Endothelial cell of umbilical vein (primary cell): ENCODE measurements at regions not wholly inside any gene's neighbourhood (a gene's known extent, or its start where the extent isn't known, plus 50 kb on each side); places are given as distances from the start of the nearest gene placed in this dataset.

Source experiments
- BruUV-seq: library from RNA; stranded (reverse); fragments of 400-500 nt; replicated peaks from 2 replicates; lab custom pipeline; 2021; lab: Mats Ljungman, UMichigan
- CTCF ChIA-PET: fragments of 300-600, 350-600 bp; sonication (Branson Sonifier 250); formaldehyde crosslinking; loops from one replicate; lab custom pipeline; 2021; ENCODE audit warnings: antibody characterized with exemption, inconsistent platforms; lab: Charles Lee
- POLR2A ChIA-PET: fragments of 300-600, 350-600 bp; sonication (Branson Sonifier 250); formaldehyde crosslinking; loops from one replicate; lab custom pipeline; 2021; ENCODE audit warnings: antibody characterized with exemption, inconsistent platforms; lab: Charles Lee
- DNase-seq: peaks from one replicate; pipeline ENCODE4 v3.0.0-alpha.2; 2011; ENCODE audit warnings: low read depth, low spot score
- FAIRE-seq: peaks from 2 replicates; lab custom pipeline; 2011; peaks lifted over from hg19 to GRCh38; lab: Jason Lieb, UNC
- H2AFZ ChIP-seq: 2 replicates; pipeline ENCODE4 v1.6.0; 2012; ENCODE audit warnings: low read depth, low read length, control low read depth, inconsistent platforms
- H3K27ac ChIP-seq: 2 replicates; pipeline ENCODE4 v1.5.1; 2011; ENCODE audit warnings: low read depth, mild to moderate bottlenecking, control low read depth, low read length, moderate library complexity; ENCODE audit not compliant: insufficient read depth
- H3K27me3 ChIP-seq, 2 experiments: 2 replicates each; pipeline versions ENCODE4 v1.6.0 to v1.6.1; 2011; ENCODE audit warnings: low read length in 2 of 2, mixed read lengths in 1 of 2; ENCODE audit not compliant: control insufficient read depth in 2 of 2, insufficient read depth in 2 of 2
- H3K36me3 ChIP-seq, 2 experiments: 2 replicates in 1 of 2; 3 replicates in 1 of 2; pipeline ENCODE4 v1.5.1; 2011; ENCODE audit warnings: low read length in 2 of 2, mild to moderate bottlenecking in 1 of 2, moderate library complexity in 1 of 2; ENCODE audit not compliant: control insufficient read depth in 2 of 2, insufficient read depth in 2 of 2; ENCODE audit errors: extremely low read depth in 1 of 2
- H3K4me1 ChIP-seq: 3 replicates; pipeline ENCODE4 v1.5.1; 2011; ENCODE audit warnings: mild to moderate bottlenecking, low read length; ENCODE audit not compliant: control insufficient read depth, insufficient read depth; ENCODE audit errors: extremely low read depth
- H3K4me2 ChIP-seq: 2 replicates; pipeline ENCODE4 v1.6.1; 2011; ENCODE audit warnings: low read length, control low read depth, mixed read lengths; ENCODE audit not compliant: insufficient read depth
- H3K4me3 ChIP-seq, 3 experiments: fragments of 200-600 bp in 1 of 3; sonication (generic), shearing (Covaris generic) in 1 of 3; replicated peaks in 1 of 3; 2 replicates each; pipeline ENCODE4 v1.5.1; 2011 to 2016; ENCODE audit warnings: control low read depth in 3 of 3, low read length in 3 of 3, mild to moderate bottlenecking in 2 of 3, inconsistent platforms in 1 of 3, low read depth in 1 of 3, moderate library complexity in 1 of 3; ENCODE audit not compliant: insufficient read depth in 1 of 3
- H3K79me2 ChIP-seq: 2 replicates; pipeline ENCODE4 v1.6.0; 2012; ENCODE audit warnings: low read length, inconsistent platforms; ENCODE audit not compliant: control insufficient read depth, insufficient read depth
- H3K9ac ChIP-seq: replicated peaks from 2 replicates; pipeline ENCODE3; 2011; ENCODE audit warnings: low read length, control low read depth; ENCODE audit not compliant: insufficient read depth; ENCODE audit errors: extremely low read depth
- H3K9me1 ChIP-seq: replicated peaks from 3 replicates; pipeline ENCODE4 v1.6.0; 2011; ENCODE audit warnings: mild to moderate bottlenecking, low read length; ENCODE audit not compliant: control insufficient read depth, insufficient read depth; ENCODE audit errors: extremely low read depth
- H3K9me3 ChIP-seq: replicated peaks from 2 replicates; pipeline ENCODE4 v1.5.1; 2012; ENCODE audit warnings: low read length, inconsistent platforms; ENCODE audit not compliant: control insufficient read depth, insufficient read depth
- H4K20me1 ChIP-seq: replicated peaks from 2 replicates; pipeline ENCODE3; 2011; ENCODE audit warnings: mild to moderate bottlenecking, low read length; ENCODE audit not compliant: control insufficient read depth, insufficient read depth; ENCODE audit errors: extremely low read depth
- CTCF ChIP-seq, 2 donors: IDR thresholded peaks; 1 replicate in 1 of 2; 2 replicates in 1 of 2; pipeline ENCODE4 v1.5.1; 2011; ENCODE audit warnings: low read length in 2 of 2, mild to moderate bottlenecking in 2 of 2, moderate library complexity in 2 of 2, control low read depth in 1 of 2, inconsistent platforms in 1 of 2, low read depth in 1 of 2; ENCODE audit not compliant: insufficient read depth in 1 of 2; ENCODE audit errors: extremely low read depth in 1 of 2
- EZH2 ChIP-seq: IDR thresholded peaks from 2 replicates; pipeline ENCODE4 v1.6.1; 2012; ENCODE audit warnings: borderline replicate concordance, low read depth, mild to moderate bottlenecking, moderate library complexity, low read length, inconsistent platforms; ENCODE audit not compliant: severe bottlenecking
- FOS ChIP-seq: IDR thresholded peaks from 2 replicates; pipeline ENCODE4 v1.6.1; 2011; ENCODE audit warnings: mild to moderate bottlenecking, low read length, moderate library complexity, borderline replicate concordance; ENCODE audit not compliant: insufficient read depth
- GATA2 ChIP-seq: IDR thresholded peaks from 2 replicates; pipeline ENCODE4 v1.7.0; 2011; ENCODE audit warnings: low read depth, mild to moderate bottlenecking, moderate library complexity, mixed read lengths, low read length; ENCODE audit not compliant: insufficient read length, insufficient read depth
- JUN ChIP-seq: IDR thresholded peaks from 2 replicates; pipeline ENCODE4 v1.6.1; 2011; ENCODE audit warnings: borderline replicate concordance, low read depth; ENCODE audit not compliant: insufficient read length, insufficient read depth
- MAX ChIP-seq: IDR thresholded peaks from 2 replicates; pipeline ENCODE4 v1.6.1; 2011; ENCODE audit not compliant: insufficient read depth, insufficient read length
- POLR2A ChIP-seq: IDR thresholded peaks from 2 replicates; pipeline ENCODE4 v1.6.1; 2012; ENCODE audit warnings: low read depth, mild to moderate bottlenecking, control low read depth, low read length
- POLR2AphosphoS5 ChIP-seq: IDR thresholded peaks from 2 replicates; pipeline ENCODE4 v1.6.1; 2012; ENCODE audit warnings: low read depth, mild to moderate bottlenecking, control low read depth, low read length, moderate library complexity; ENCODE audit not compliant: insufficient read depth
- dilution Hi-C: fragments of 300-500 bp; cut with MboI; formaldehyde crosslinking; loops from one replicate; pipeline ENCODE4 v1.15.0; 2019; ENCODE audit warnings: low sequenced_read_pairs; ENCODE audit not compliant: extremely low pct_ligation_motif_present
- intact Hi-C: fragments of 100-400 bp; cut with micrococcal nuclease; formaldehyde crosslinking; loops from one replicate; pipeline ENCODE4 v1.10.0; 2022

GRCh38 chr6:40287296-40287850 is 299.8 kb downstream of the LRFN2 start:
- no peak overlapping the region for H3K4me2 ChIP-seq
- ChIA-PET CTCF (no interaction called here), POLR2A (no interaction called here)
- BruUV-seq = no TSS peak
- no peaks in the 10 kb centered on the region for H3K4me1 ChIP-seq
- intact Hi-C loops = no loop called here
- H2AFZ ChIP-seq = no peak overlapping the region
- no peak overlapping the region for H3K4me3 ChIP-seq
- no peaks in the 10 kb centered on the region for H3K79me2 ChIP-seq
- no peak for FAIRE-seq
- DNase-seq = no peak
- H3K9me1 ChIP-seq = no peaks in the 10 kb centered on the region
- dilution Hi-C loops = no loop called here
- H3K9me3 ChIP-seq = no peaks in the 10 kb centered on the region
- no peaks in the 10 kb centered on the region for H3K27me3 ChIP-seq
- no peak for TF ChIP-seq EZH2
- H3K36me3 ChIP-seq = no peaks in the 10 kb centered on the region
- no peak overlapping the region for H3K9ac ChIP-seq
- no peak overlapping the region for H3K27ac ChIP-seq
- H4K20me1 ChIP-seq = no peaks in the 10 kb centered on the region

DNA sequence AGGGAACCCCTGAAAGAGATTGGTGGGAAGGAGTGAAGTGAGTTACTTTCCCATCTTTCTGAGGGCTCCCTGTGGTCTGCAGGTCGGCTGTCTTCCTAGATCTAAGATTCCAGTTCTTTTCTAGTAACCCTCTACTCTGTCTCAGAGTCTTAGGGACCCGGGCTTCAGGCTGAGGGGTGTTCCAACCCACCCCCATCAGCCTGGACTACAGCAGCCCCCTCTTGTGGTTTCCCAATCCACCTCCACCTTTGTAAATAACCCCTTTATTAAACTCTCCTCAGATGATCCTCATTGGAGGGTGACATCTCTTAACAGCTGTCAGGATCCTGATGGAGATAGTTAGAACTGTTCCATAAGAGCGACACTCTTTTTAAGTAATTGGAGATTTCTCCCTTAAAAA is 300.4 kb downstream of the LRFN2 start:
- Histone ChIP-seq H3K4me1 (no peaks in the 10 kb centered on the region), H3K79me2 (no peaks in the 10 kb centered on the region), H3K4me3 (no peak overlapping the region), H3K27ac (no peak overlapping the region), H3K4me2 (no peak overlapping the region), H3K9ac (no peak overlapping the region), H3K36me3 (no peaks in the 10 kb centered on the region), H3K27me3 (no peaks in the 10 kb centered on the region), H3K9me3 (no peaks in the 10 kb centered on the region), H4K20me1 (no peaks in the 10 kb centered on the region), H3K9me1 (no peaks in the 10 kb centered on the region), H2AFZ (no peak overlapping the region)
- FAIRE-seq (no peak), DNase-seq (no peak)
- no TSS peak for BruUV-seq
- dilution Hi-C loops = no loop called here
- TF ChIP-seq CTCF (IDR thresholded peaks at IDR 0.05; ENCODE audit: extremely low read depth in 1 of 2, insufficient read depth in 1 of 2, low read depth in 1 of 2, low read length in 2 of 2) = no peak
- no peak for TF ChIP-seq POLR2AphosphoS5
- TF ChIP-seq POLR2A = no peak
- TF ChIP-seq GATA2 = no peak
- no peak for TF ChIP-seq MAX
- no peak for TF ChIP-seq FOS
- TF ChIP-seq JUN = no peak
- no peak for TF ChIP-seq EZH2
- intact Hi-C loops = no loop called here
- ChIA-PET POLR2A (no interaction called here), CTCF (no interaction called here)
